ENCODE measurements at regions not wholly inside any gene's neighbourhood (a gene's known extent, or its start where the extent isn't known, plus 50 kb on each side); places are given as distances from the start of the nearest gene placed in this dataset.

DNA sequence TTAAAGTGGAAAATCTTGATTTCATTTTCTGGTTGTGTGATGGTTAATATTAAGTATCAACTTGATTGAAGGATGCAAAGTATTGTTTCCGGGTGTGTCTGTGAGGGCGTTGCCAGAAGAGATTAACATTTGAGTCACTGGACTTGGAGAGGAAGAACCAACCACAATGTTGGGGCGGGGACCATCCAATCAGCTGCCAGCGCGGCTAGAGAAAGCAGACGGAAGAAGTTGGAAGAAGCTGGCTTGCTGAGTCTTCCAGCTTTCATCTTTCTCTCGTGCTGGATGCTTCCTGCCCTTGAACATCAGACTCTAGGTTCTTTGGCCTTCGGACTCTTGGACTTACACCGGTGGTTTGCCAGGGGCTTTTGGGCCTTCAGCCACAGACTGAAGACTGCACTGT lies 832.6 kb upstream of the TMPRSS15 start:
- ChIA-PET POLR2A (interaction anchor here (0.6 kb wide), 1 partner anchor 54 kb away, joined by 4 read pairs; no protein-coding TSS in a partner anchor), CTCF (ENCODE audit: low intra/inter-chr PET ratio) (no interaction called here)
- DNase-seq (ENCODE audit: extremely low read depth in 1 of 4, low spot score in 3 of 4) (peak in 1 of 4 experiments; percentile 64), ATAC-seq (peak; percentile 80), FAIRE-seq (no peak)
- no peak overlapping the region for H3K9ac ChIP-seq (ENCODE audit: insufficient read depth in 1 of 2, low read depth in 2 of 2, low read length in 2 of 2)
- H3K79me2 ChIP-seq (ENCODE audit: control insufficient read depth, insufficient read depth, low read length) = no peaks in the 10 kb centered on the region
- H3K4me1 ChIP-seq (replicated peaks in 1 of 2; ENCODE audit: control insufficient read depth in 2 of 2, insufficient read depth in 2 of 2, low read length in 2 of 2) = no peaks in the 10 kb centered on the region
- no peaks in the 10 kb centered on the region for H3K27me3 ChIP-seq (ENCODE audit: control insufficient read depth in 2 of 2, insufficient read depth in 2 of 2, low read length in 2 of 2)
- 1% methylated on average over 9 of the region's 9 CpGs for WGBS (ENCODE audit: insufficient coverage, low coverage, missing lambda C conversion rate)
- H3K4me3 ChIP-seq = no peak overlapping the region
- H3K9me3 ChIP-seq (replicated peaks; ENCODE audit: control insufficient read depth, insufficient read depth, low read depth, low read length) = no peaks in the 10 kb centered on the region
- BruUV-seq (replicated peaks) = no TSS peak
- no peak for TF ChIP-seq SIN3A (IDR thresholded peaks at IDR 0.05; ENCODE audit: borderline replicate concordance in 2 of 2, control insufficient read depth in 1 of 2, low read depth in 2 of 2, low read length in 2 of 2)
- peak; percentile 50 for TF ChIP-seq NFYB (IDR thresholded peaks at IDR 0.05; ENCODE audit: extremely low read depth, insufficient read length)
- no peaks in the 10 kb centered on the region for H3K36me3 ChIP-seq (ENCODE audit: control insufficient read depth, insufficient read depth, low read length)
- no peak overlapping the region for H3K4me2 ChIP-seq (ENCODE audit: insufficient read depth, low read length)
- intact Hi-C loops (cut with micrococcal nuclease) = no loop called here
- no peaks in the 10 kb centered on the region for H3K9me1 ChIP-seq (ENCODE audit: control insufficient read depth, insufficient read depth, low read length)
- H3K27ac ChIP-seq (ENCODE audit: extremely low read depth, low read depth, low read length) = no peak overlapping the region
- no peak overlapping the region for H2AFZ ChIP-seq (ENCODE audit: low read depth, low read length)
- in situ Hi-C loops (cut with MboI) = no loop called here
- H4K20me1 ChIP-seq (replicated peaks; ENCODE audit: control insufficient read depth, insufficient read depth, low read length) = no peaks in the 10 kb centered on the region

DNA sequence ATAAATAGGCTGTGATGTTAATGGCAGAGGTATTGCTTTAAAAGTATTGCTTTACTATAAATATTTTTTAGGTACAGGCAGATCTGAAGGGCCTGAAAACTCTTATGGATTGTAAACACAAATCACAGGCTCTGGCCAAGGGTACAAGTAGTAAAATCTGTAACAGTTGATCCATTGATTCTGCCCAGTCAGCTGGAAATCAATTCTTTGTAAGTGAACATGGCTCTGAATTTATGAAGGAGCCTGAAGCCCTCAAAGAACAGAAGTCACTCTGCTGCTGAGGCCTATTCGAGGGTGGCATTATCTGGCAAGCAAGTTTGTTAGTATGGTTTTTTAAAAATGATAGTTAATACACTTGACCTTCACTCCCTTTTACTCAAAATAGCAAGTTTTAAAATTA lies 834.0 kb upstream of the TMPRSS15 start:
- 7% methylated on average over 1 of the region's 1 CpG for WGBS (ENCODE audit: insufficient coverage, low coverage, missing lambda C conversion rate)
- ATAC-seq (no peak), FAIRE-seq (no peak), DNase-seq (ENCODE audit: extremely low read depth in 1 of 4, low spot score in 3 of 4) (no peak)
- Histone ChIP-seq H3K27me3 (ENCODE audit: control insufficient read depth in 2 of 2, insufficient read depth in 2 of 2, low read length in 2 of 2) (no peaks in the 10 kb centered on the region), H3K9ac (ENCODE audit: insufficient read depth in 1 of 2, low read depth in 2 of 2, low read length in 2 of 2) (no peak overlapping the region), H3K4me2 (ENCODE audit: insufficient read depth, low read length) (no peak overlapping the region), H3K4me1 (replicated peaks in 1 of 2; ENCODE audit: control insufficient read depth in 2 of 2, insufficient read depth in 2 of 2, low read length in 2 of 2) (no peaks in the 10 kb centered on the region), H3K9me1 (ENCODE audit: control insufficient read depth, insufficient read depth, low read length) (no peaks in the 10 kb centered on the region), H3K79me2 (ENCODE audit: control insufficient read depth, insufficient read depth, low read length) (no peaks in the 10 kb centered on the region), H3K27ac (ENCODE audit: extremely low read depth, low read depth, low read length) (no peak overlapping the region), H4K20me1 (replicated peaks; ENCODE audit: control insufficient read depth, insufficient read depth, low read length) (no peaks in the 10 kb centered on the region), H3K4me3 (no peak overlapping the region), H2AFZ (ENCODE audit: low read depth, low read length) (no peak overlapping the region), H3K36me3 (ENCODE audit: control insufficient read depth, insufficient read depth, low read length) (no peaks in the 10 kb centered on the region), H3K9me3 (replicated peaks; ENCODE audit: control insufficient read depth, insufficient read depth, low read depth, low read length) (no peaks in the 10 kb centered on the region)
- BruUV-seq (replicated peaks) = no TSS peak
- in situ Hi-C loops (cut with MboI) (no loop called here), intact Hi-C loops (cut with micrococcal nuclease) (no loop called here)
- ChIA-PET CTCF (ENCODE audit: low intra/inter-chr PET ratio) (no interaction called here), POLR2A (no interaction called here)
- TF ChIP-seq C11orf30 (IDR thresholded peaks at IDR 0.05; ENCODE audit: low read depth) (0 out of 2 replicates have a peak, but pooled peaks have one; percentile 21), NONO (IDR thresholded peaks at IDR 0.05; ENCODE audit: low read depth in 2 of 2, low read length in 1 of 2) (no peak)

Data from K562 (cell line).